Uterus (tissue), 2 donors: ENCODE measurements at regions not wholly inside any gene's neighbourhood (a gene's known extent, or its start where the extent isn't known, plus 50 kb on each side); places are given as distances from the start of the nearest gene placed in this dataset.

Source experiments
- CTCF ChIP-seq, 4 experiments: fragments of 200-600 bp in 2 of 4; fragments of 450-650 bp in 2 of 4; sonication (generic) in 2 of 4; IDR thresholded peaks; one replicate each; pipeline ENCODE4 v1.5.1; 2016 to 2019; ENCODE audit warnings: antibody characterized with exemption in 4 of 4, mild to moderate bottlenecking in 2 of 4, moderate library complexity in 1 of 4
- POLR2A ChIP-seq, 2 donors: fragments of 450-650 bp; IDR thresholded peaks; one replicate each; pipeline ENCODE4 v1.6.1; 2016; ENCODE audit warnings: antibody characterized with exemption in 2 of 2, mild to moderate bottlenecking in 1 of 2, moderate library complexity in 1 of 2

DNA sequence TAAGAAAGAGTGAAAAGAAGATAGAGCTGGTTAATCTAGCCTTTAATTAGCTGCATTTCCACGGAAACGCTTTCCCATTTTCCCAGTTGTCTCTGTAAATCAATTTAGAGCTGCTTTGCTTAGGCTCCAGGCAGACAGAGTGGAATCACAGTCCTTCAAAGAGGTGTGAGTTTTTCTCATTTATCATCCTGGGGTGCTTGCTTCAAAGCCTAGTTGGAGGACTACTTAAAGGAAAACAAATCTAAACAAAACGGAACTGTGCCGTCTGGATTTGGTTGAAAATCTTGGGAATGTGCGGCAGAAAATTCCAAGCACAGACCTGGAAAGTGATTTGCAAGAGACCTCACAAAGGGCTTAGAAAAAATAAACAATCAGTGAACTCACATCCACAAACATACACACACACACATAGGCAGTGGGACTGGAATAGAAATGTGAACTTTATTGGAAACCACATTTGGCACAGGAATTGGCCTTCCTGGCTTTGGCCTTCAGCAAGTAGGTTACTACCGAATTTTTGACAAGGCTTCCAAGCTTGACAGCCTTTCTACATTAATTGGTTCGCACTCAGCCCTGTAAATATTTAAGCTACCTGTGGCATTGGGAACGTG is 235.2 kb upstream of the SLC24A2 start:
- TF ChIP-seq CTCF (IDR thresholded peaks at IDR 0.05) (no peak), POLR2A (IDR thresholded peaks at IDR 0.05) (no peak)
